ENCODE measurements at regions not wholly inside any gene's neighbourhood (a gene's known extent, or its start where the extent isn't known, plus 50 kb on each side); places are given as distances from the start of the nearest gene placed in this dataset.

- CTCF ChIA-PET = interaction anchor here (0.6 kb wide), 1 partner anchor 792 kb away, joined by 3 read pairs; no protein-coding TSS in a partner anchor
- H3K4me1 Mint-ChIP-seq (ENCODE audit: low read depth) = peaks cover 8% of the 10 kb centered on the region
- ATAC-seq (no peak), DNase-seq (no peak)
- TF ChIP-seq, protein P1, sequence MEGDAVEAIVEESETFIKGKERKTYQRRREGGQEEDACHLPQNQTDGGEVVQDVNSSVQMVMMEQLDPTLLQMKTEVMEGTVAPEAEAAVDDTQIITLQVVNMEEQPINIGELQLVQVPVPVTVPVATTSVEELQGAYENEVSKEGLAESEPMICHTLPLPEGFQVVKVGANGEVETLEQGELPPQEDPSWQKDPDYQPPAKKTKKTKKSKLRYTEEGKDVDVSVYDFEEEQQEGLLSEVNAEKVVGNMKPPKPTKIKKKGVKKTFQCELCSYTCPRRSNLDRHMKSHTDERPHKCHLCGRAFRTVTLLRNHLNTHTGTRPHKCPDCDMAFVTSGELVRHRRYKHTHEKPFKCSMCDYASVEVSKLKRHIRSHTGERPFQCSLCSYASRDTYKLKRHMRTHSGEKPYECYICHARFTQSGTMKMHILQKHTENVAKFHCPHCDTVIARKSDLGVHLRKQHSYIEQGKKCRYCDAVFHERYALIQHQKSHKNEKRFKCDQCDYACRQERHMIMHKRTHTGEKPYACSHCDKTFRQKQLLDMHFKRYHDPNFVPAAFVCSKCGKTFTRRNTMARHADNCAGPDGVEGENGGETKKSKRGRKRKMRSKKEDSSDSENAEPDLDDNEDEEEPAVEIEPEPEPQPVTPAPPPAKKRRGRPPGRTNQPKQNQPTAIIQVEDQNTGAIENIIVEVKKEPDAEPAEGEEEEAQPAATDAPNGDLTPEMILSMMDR (IDR thresholded peaks at IDR 0.05) = no peak
- intact Hi-C loops (cut with micrococcal nuclease) = no loop called here
- H3K36me3 Mint-ChIP-seq (ENCODE audit: low read depth) = no peaks in the 10 kb centered on the region
- no peaks in the 10 kb centered on the region for H3K9me3 Mint-ChIP-seq
- no peaks in the 10 kb centered on the region for H3K27me3 Mint-ChIP-seq
- H3K27ac Mint-ChIP-seq = no peak overlapping the region
- H3K4me3 Mint-ChIP-seq = no peak overlapping the region
- POLR2A ChIA-PET = no interaction called here
Measured at GRCh38 chr14:65277027-65277426, 135.5 kb upstream of the FUT8 start.

GRCh38 chr14:65277580-65278270, 134.8 kb upstream of the FUT8 start:
- POLR2A ChIA-PET = no interaction called here
- DNase-seq (no peak), ATAC-seq (no peak)
- H3K27me3 Mint-ChIP-seq = no peaks in the 10 kb centered on the region
- no peak overlapping the region for H3K27ac Mint-ChIP-seq
- H3K4me3 Mint-ChIP-seq = no peak overlapping the region
- H3K4me1 Mint-ChIP-seq (ENCODE audit: low read depth) = peaks cover 15% of the 10 kb centered on the region
- no peaks in the 10 kb centered on the region for H3K9me3 Mint-ChIP-seq
- H3K36me3 Mint-ChIP-seq (ENCODE audit: low read depth) = no peaks in the 10 kb centered on the region
- intact Hi-C loops (cut with micrococcal nuclease) = no loop called here
- CTCF ChIA-PET = no interaction called here
- TF ChIP-seq, protein P1 (IDR thresholded peaks at IDR 0.05) = no peak

GRCh38 chr14:65278589-65278988, 133.9 kb upstream of the FUT8 start:
- POLR2A ChIA-PET = no interaction called here
- intact Hi-C loops (cut with micrococcal nuclease) = no loop called here
- ATAC-seq = no peak

DNA sequence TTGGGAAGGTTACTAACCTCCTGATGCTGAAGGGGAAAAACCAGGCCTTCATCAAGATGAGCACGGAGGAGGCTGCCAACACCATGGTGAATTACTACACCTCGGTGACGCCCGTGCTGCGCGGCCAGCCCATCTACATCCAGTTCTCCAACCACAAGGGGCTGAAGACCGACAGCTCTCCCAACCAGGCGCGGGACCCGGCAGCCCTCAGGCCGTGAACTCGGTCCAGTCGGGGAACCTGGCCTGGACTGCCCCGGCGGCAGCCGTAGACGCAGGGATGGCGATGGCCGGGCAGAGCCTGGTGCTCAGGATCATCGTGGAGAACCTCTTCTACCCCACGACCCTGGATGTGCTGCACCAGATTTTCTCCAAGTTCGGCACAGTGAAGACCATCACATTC, 133.0 kb upstream of the FUT8 start:
- ChIA-PET POLR2A (no interaction called here), CTCF (interaction anchor here (1.6 kb wide), 1 partner anchor 11 kb away, joined by 5 read pairs; no protein-coding TSS in a partner anchor)
- Mint-ChIP-seq H3K4me1 (ENCODE audit: low read depth) (peaks cover 29% of the 10 kb centered on the region), H3K27me3 (no peaks in the 10 kb centered on the region), H3K36me3 (ENCODE audit: low read depth) (no peaks in the 10 kb centered on the region), H3K27ac (no peak overlapping the region), H3K9me3 (no peaks in the 10 kb centered on the region), H3K4me3 (no peak overlapping the region)
- intact Hi-C loops (cut with micrococcal nuclease) = no loop called here
- no peak for DNase-seq
- TF ChIP-seq, protein P1 (IDR thresholded peaks at IDR 0.05) = no peak
- ATAC-seq = no peak

More at GRCh38 chr14:65278589-65278988, 133.9 kb upstream of the FUT8 start:
- Mint-ChIP-seq H3K36me3 (ENCODE audit: low read depth) (no peaks in the 10 kb centered on the region), H3K4me3 (no peak overlapping the region), H3K27ac (no peak overlapping the region), H3K4me1 (ENCODE audit: low read depth) (peaks cover 23% of the 10 kb centered on the region), H3K9me3 (no peaks in the 10 kb centered on the region), H3K27me3 (no peaks in the 10 kb centered on the region)
- DNase-seq = no peak
- TF ChIP-seq, protein P1 (IDR thresholded peaks at IDR 0.05) = no peak
- CTCF ChIA-PET = interaction anchor here (1.6 kb wide), 1 partner anchor 10 kb away, joined by 5 read pairs; no protein-coding TSS in a partner anchor

DNA sequence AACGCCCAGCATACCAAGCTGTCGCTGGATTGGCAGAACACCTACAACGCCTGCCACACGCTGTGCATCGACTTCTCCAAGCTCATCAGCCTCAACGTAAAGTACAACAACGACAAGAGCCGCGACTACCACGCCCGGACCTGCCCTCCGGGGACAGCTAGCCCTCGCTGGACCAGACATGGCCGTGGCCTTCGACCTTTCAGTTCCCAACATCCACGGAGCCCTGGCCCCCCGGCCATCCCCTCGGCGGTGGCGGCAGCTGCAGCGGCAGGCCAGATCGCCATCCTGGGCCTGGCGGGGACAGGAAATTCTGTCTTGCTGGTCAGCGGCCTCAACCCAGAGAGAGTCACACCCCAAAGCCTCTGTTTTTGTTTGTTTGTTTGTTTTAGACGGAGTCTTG, 132.6 kb upstream of the FUT8 start:
- Mint-ChIP-seq H3K27ac (no peak overlapping the region), H3K36me3 (ENCODE audit: low read depth) (no peaks in the 10 kb centered on the region), H3K9me3 (no peaks in the 10 kb centered on the region), H3K4me1 (ENCODE audit: low read depth) (peaks cover 30% of the 10 kb centered on the region), H3K4me3 (no peak overlapping the region), H3K27me3 (no peaks in the 10 kb centered on the region)
- intact Hi-C loops (cut with micrococcal nuclease) = no loop called here
- DNase-seq = no peak
- TF ChIP-seq, protein P1 (IDR thresholded peaks at IDR 0.05) = no peak
- ATAC-seq = no peak
- POLR2A ChIA-PET = no interaction called here
- CTCF ChIA-PET = interaction anchor here (1.6 kb wide), 1 partner anchor 11 kb away, joined by 5 read pairs; no protein-coding TSS in a partner anchor
